Gastroesophageal sphincter (tissue), 4 donors: ENCODE measurements at regions not wholly inside any gene's neighbourhood (a gene's known extent, or its start where the extent isn't known, plus 50 kb on each side); places are given as distances from the start of the nearest gene placed in this dataset.

Experiments
- ATAC-seq: fragments of 150-250 bp; one replicate; pipeline ENCODE4 v1.9.1; 2016; ENCODE audit warnings: mild to moderate bottlenecking, moderate library complexity
- H3K27ac ChIP-seq, 4 donors: fragments of 200-600 bp; sonication (generic) in 3 of 4; 1 replicate in 3 of 4; 2 replicates in 1 of 4; pipeline ENCODE4 v1.5.1; 2016 to 2019
- H3K27me3 ChIP-seq: fragments of 200-600 bp; sonication (generic); one replicate; pipeline ENCODE4 v1.5.1; 2019
- H3K36me3 ChIP-seq, 2 donors: fragments of 200-600 bp; sonication (generic); one replicate each; pipeline ENCODE4 v1.5.1; 2019; ENCODE audit warnings: control low read depth in 1 of 2
- H3K4me1 ChIP-seq, 3 donors: fragments of 200-600 bp; sonication (generic); 1 replicate in 2 of 3; 2 replicates in 1 of 3; pipeline ENCODE4 v1.5.1; 2016 to 2019; ENCODE audit warnings: control low read depth in 2 of 3
- H3K4me3 ChIP-seq, 2 donors: fragments of 200-600 bp; sonication (generic); one replicate each; pipeline ENCODE4 v1.5.1; 2019; ENCODE audit warnings: mild to moderate bottlenecking in 1 of 2, moderate library complexity in 1 of 2
- H3K9me3 ChIP-seq, 3 donors: fragments of 200-600 bp; sonication (generic); one replicate each; pipeline ENCODE4 v1.5.1; 2017 to 2019; ENCODE audit warnings: control low read depth in 2 of 3
- CTCF ChIP-seq, 4 experiments: fragments of 200-600 bp in 2 of 4; fragments of 450-650 bp in 2 of 4; sonication (generic) in 1 of 4; IDR thresholded peaks; one replicate each; pipeline ENCODE4 v1.5.1; 2017 to 2019; ENCODE audit warnings: antibody characterized with exemption in 4 of 4, mild to moderate bottlenecking in 2 of 4, moderate library complexity in 2 of 4
- EP300 ChIP-seq: sonication (generic); formaldehyde crosslinking; IDR thresholded peaks from one replicate; pipeline ENCODE4 v1.6.1; 2017; ENCODE audit warnings: antibody characterized with exemption, mild to moderate bottlenecking
- POLR2A ChIP-seq, 2 donors: fragments of 450-650 bp; IDR thresholded peaks; one replicate each; pipeline ENCODE4 v1.6.1; 2017; ENCODE audit warnings: antibody characterized with exemption in 2 of 2, mild to moderate bottlenecking in 2 of 2, moderate library complexity in 1 of 2
- POLR2AphosphoS5 ChIP-seq: sonication (generic); formaldehyde crosslinking; IDR thresholded peaks from one replicate; pipeline ENCODE4 v1.6.1; 2017; ENCODE audit warnings: antibody characterized with exemption
- WGBS, 2 donors: methylation state at CpG; one replicate each; pipeline ENCODE4 v1.1.5; 2018; ENCODE audit warnings: low coverage in 1 of 2; 5-methylcytosine and 5-hydroxymethylcytosine counted together

GRCh38 chr16:54431997-54432896 is 145.7 kb upstream of the IRX3 start:
- peaks cover 77% of the 10 kb centered on the region for H3K27me3 ChIP-seq
- H3K9me3 ChIP-seq = peaks cover 0 to 48% (median 0%) of the 10 kb centered on the region in 3 donors
- no peaks in the 10 kb centered on the region for H3K36me3 ChIP-seq
- TF ChIP-seq EP300 = no peak
- TF ChIP-seq POLR2AphosphoS5 = no peak
- TF ChIP-seq POLR2A (IDR thresholded peaks at IDR 0.05) = no peak
- no peak for TF ChIP-seq CTCF (IDR thresholded peaks at IDR 0.05)
- no peak overlapping the region for H3K4me3 ChIP-seq
- no peaks in the 10 kb centered on the region for H3K4me1 ChIP-seq
- ATAC-seq = no peak
- H3K27ac ChIP-seq = no peak overlapping the region
- WGBS, 2 donors = 37 to 45% methylated on average over 12 to 17 of the region's 23 CpGs

- no peak for ATAC-seq
- Histone ChIP-seq H3K9me3 (peaks cover 0 to 45% (median 0%) of the 10 kb centered on the region in 3 donors), H3K4me1 (no peaks in the 10 kb centered on the region), H3K27me3 (peaks cover 80% of the 10 kb centered on the region), H3K27ac (no peak overlapping the region), H3K36me3 (no peaks in the 10 kb centered on the region), H3K4me3 (no peak overlapping the region)
- 26 to 32% methylated on average over 5 to 12 of the region's 13 CpGs for WGBS, 2 donors
- TF ChIP-seq EP300 = no peak
- no peak for TF ChIP-seq POLR2AphosphoS5
- TF ChIP-seq CTCF (IDR thresholded peaks at IDR 0.05) = no peak
- TF ChIP-seq POLR2A (IDR thresholded peaks at IDR 0.05) = no peak
Observed at GRCh38 chr16:54431041-54431996, 144.7 kb upstream of the IRX3 start.

GRCh38 chr16:54430491-54431030 is 144.0 kb upstream of the IRX3 start:
- no peak overlapping the region for H3K4me3 ChIP-seq
- peaks cover 0 to 41% (median 0%) of the 10 kb centered on the region in 3 donors for H3K9me3 ChIP-seq
- ATAC-seq = no peak
- H3K36me3 ChIP-seq = no peaks in the 10 kb centered on the region
- 7 to 8% methylated on average over 7 to 13 of the region's 15 CpGs for WGBS, 2 donors
- no peaks in the 10 kb centered on the region for H3K4me1 ChIP-seq
- TF ChIP-seq POLR2A (IDR thresholded peaks at IDR 0.05) = no peak
- no peak overlapping the region for H3K27ac ChIP-seq
- H3K27me3 ChIP-seq = peaks cover 81% of the 10 kb centered on the region

- WGBS, 2 donors = 82 to 87% methylated on average over 3 to 4 of the region's 4 CpGs
- peaks cover 0 to 31% (median 0%) of the 10 kb centered on the region in 3 donors for H3K9me3 ChIP-seq
- no peak overlapping the region for H3K4me3 ChIP-seq
- no peaks in the 10 kb centered on the region for H3K36me3 ChIP-seq
- H3K27ac ChIP-seq = no peak overlapping the region
- no peaks in the 10 kb centered on the region for H3K4me1 ChIP-seq
- no peak for ATAC-seq
- peaks cover 69% of the 10 kb centered on the region for H3K27me3 ChIP-seq
- TF ChIP-seq POLR2A (IDR thresholded peaks at IDR 0.05) (no peak), EP300 (no peak), CTCF (IDR thresholded peaks at IDR 0.05) (no peak), POLR2AphosphoS5 (no peak)
Observed at GRCh38 chr16:54429029-54429428, 142.4 kb upstream of the IRX3 start.

GRCh38 chr16:54426553-54426849 is 139.9 kb upstream of the IRX3 start:
- Histone ChIP-seq H3K4me3 (no peak overlapping the region), H3K4me1 (no peaks in the 10 kb centered on the region), H3K36me3 (no peaks in the 10 kb centered on the region), H3K27me3 (peaks cover 54% of the 10 kb centered on the region), H3K9me3 (peaks cover 0 to 31% (median 0%) of the 10 kb centered on the region in 3 donors), H3K27ac (no peak overlapping the region)
- no peak for ATAC-seq
- 31 to 79% methylated on average over 2 to 3 of the region's 4 CpGs for WGBS, 2 donors
- no peak for TF ChIP-seq EP300
- no peak for TF ChIP-seq POLR2AphosphoS5
- TF ChIP-seq CTCF (IDR thresholded peaks at IDR 0.05) = no peak
